NCI-H1105 (cell line): ENCODE measurements at regions not wholly inside any gene's neighbourhood (a gene's known extent, or its start where the extent isn't known, plus 50 kb on each side); places are given as distances from the start of the nearest gene placed in this dataset.
"Not testable (repeated sequence)": the region's sequence is repeated elsewhere in the genome, so short reads cannot be mapped to it uniquely, and the experiment has no call there.

Experiments used
- DNase-seq: peaks from one replicate; lab custom pipeline; 2025; lab: John Stamatoyannopoulos, UW

DNA sequence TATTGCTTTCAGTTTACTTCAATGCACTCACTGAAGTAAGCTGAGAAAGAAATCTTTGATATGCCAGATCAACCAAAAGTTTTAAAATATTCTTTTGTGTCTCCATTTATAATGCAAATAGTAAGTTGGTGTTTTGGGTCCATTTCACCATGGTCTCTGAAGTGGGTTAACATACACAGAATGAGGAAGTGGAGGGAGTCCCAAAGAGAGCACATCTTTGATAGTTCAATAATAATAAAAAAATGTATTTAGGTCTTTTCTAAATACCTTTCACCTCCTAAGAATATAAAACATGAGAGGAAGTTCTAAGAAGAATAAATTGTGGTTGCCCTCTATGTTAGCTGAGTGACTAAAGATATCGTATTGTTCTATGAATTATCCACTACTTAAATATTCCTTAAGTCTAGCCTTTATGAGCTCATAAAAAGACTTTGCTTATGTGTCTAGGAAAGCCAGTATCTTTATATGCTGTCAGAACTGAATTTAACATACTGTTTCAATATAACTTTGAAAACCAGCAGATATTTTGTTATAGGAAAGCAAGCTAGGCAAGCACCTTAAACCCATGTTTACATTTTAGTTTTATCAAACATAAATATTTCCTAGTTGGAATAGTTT lies 148.7 kb upstream of the ZEB2 start:
- no peak for DNase-seq

DNA sequence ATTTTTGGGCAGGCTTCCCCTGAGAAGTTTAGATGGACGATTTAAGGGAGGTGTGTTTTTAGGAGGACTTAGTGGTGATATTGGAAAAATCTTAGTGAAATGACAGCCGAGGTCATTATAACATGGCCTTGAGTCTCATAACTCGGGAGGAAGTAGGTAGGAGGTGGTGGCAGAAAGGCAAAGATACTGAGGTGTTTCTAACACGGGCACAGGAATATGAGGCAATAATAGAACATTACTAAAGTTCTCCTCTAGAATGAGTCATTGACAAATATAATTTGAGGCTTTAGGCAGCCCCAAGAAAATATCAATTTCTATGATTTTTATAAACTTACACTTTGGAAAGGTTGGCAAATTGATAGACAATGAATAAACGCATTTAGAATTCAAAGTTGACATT lies 146.1 kb upstream of the ZEB2 start:
- no peak for DNase-seq

DNA sequence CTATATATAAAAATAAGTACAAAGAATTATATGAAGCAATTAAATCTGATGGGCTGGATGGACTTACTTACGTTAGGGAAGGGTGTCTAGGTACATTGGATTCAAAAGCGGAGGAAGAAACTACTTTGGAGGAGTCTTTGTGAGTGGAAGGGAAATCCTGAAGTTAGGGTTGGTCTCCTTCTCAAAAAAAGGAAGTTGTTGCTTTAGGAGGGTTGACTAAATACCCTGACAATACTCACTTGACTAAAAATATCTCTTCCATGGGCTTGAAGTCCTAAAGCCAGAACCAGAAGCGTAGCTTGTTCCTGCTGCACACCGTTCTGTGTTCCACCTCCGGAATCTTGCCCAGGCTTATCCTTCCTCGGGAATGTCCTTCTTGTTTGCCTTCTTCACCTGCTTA lies 143.3 kb upstream of the ZEB2 start:
- no peak for DNase-seq

DNA sequence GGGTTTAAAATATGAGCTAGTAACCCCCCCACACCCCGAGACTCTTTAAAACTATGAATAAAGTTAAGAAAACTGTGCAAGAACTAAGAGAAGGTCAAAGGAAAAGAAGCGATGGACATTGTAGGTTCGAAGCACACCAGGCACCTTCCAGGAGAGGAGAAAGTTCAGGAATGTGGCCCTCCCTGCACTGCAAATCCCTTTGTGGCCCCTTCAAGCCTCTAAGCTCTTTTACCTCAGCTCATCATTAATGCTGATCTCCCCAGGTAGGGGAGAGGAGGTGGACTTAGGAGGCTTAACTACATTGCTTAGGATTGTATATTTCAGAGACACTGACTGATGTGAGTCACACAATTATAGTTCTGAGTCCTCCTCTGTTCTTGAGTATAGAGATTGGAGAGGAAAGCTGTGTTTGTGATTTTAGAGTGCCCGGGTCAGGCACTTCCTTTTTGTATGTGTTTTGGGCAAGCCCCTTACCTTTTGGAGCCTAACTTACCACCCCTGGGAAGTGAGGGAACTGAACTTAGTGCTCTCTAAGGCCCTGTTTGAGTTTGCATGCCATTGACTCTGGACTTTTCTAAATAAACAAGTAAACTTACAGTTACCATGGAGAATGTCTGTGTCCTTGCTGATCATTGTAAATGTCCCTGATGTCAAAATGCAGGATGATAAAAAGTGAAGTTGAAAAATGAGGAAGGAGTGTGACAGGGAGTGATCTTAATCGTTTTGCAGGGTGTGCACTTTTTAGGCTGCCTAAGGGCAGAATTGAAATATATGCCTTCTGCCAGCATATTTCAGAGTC lies 140.8 kb upstream of the ZEB2 start:
- DNase-seq: no peak

DNA sequence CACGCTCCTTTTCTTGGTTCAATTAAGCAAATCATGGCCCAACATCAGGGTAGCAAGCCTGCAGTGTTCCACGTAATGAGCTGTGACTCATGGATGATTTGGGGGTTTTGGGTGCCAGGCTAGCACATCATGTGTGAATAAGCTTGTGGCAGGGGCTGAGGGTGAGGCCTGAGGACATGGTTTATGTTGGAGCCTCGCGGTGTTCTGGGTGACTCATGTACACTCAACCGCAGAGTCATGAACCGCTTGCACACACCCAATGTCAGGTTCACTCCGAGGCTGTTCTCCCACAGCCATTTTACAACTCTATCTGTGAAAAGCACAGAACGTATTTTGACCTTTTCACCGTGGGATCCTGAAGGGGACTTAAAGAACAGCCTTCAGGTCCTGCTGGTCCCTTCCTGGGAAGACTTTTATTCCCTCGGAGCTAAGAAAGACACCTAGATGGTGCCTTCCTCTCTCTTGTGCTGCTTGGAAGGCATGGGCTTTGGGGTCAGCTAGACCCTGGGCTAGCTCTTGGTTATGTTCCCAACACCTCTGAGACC lies 139.9 kb upstream of the ZEB2 start:
- DNase-seq: no peak

DNA sequence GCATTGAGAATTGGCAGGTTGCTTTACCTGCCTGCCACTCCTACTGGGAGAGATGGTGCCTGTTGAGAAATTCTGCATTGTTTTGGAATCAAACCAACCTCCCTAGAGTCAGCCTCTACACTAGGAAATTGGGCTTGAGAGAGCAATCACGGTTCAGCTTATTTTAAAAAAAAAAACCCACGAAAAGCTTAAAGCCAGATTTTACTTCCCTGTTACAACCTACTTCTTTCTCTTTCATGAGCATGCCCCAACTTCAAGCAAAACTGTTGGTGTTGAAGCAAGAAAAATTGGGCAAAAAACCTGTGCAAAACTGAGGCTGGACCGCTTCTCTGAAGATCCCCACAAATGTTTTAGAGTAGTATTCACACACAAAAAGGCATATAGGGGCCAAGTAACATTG lies 134.6 kb upstream of the ZEB2 start:
- DNase-seq: no peak

DNA sequence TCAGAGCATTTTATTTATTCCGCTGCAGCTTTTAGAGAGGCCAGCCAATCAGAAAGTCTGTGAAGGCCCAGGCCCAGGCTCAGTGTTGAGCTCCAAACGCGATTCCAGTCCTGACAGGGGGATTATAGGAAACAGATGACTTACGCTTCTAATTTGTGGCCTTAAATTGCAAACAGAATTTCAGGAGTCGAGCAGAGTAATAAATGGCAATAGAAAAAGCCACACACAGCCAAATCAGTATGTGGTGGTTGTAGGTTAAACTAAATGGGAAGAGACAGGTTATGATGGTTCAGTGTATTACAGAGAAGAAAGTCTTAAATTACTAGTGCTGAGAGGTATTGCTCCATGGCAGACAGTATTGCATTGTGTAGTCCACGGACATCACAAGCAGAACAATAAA lies 131.0 kb upstream of the ZEB2 start:
- no peak for DNase-seq

DNA sequence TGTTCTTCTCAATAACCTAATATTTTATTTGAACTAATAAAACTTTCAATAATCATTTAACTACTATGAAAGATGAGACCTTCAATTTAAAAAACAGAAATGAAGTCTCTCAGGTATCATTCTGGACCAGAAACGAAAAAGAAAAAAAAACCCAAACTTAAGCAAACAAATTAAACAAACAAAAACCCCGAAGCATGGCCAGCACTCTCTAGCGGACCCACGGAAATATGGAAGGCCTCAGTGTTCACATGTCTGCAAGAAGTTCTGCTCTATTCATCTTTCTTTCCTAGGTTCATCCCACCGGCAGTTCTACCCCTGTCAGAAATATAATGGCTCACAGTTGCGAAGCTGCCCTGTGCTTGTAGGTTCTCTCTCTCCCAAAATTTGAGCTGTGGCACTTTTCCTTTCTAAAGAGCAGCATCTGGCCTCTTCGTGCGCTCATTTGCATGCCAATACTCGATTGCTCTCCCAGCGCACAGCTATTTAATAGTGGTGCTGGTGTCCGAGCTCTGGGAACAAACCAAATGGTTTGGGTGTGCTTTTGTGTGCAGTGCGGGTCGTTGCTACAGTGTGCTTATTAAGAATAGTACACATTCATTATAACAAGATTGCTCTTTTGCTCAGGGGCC lies 129.0 kb upstream of the ZEB2 start:
- DNase-seq: no peak

DNA sequence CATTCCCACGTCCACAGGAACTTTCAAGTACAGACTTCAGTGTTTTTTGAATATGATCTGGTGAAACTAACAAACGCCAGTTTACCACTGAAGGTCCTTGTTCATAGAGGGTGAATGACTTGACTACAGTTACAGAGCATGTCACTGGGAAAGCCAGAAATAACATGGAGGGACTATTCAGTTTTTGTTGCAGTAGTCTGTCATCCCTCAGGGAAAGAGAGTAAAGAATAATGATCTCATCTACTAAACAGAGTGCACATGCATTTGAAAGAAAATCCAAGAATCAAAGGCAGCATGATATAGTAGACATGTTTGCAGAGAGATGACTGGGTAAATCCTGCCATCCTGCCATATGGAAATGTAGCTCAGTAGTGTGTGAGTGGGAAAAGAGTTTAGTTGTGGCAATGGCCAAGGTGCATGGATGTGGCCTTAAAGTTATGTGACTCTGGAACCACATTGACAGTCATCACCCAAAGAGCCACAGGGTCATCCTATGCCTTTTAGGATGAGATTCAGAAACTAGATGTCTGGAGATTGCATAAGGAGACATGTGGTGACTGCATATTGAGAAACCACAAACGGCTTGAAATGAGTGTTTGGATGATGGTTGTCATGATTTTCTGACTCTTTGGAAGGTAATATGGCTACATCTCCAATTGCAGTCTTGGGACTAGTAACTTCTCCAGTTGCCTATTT lies 125.3 kb upstream of the ZEB2 start:
- DNase-seq: no peak

DNA sequence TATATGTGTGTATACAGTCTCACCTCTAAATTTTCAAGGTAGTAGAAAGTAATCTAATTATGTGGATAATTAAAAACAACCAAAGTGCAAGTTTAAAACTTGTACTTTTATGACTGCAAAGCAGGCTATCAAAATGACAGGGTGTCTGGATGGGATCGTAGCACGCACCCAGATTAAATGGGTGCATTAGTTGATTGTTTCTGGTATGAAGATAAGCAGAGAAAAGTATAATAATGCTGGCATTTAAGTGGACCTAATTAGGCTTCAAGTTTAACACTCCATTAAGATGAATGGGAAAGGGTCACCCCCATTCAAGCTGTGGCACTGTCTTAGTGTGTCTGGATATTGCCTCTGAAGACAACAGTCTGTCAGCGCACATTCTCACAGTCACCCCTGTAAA lies 124.6 kb upstream of the ZEB2 start:
- no peak for DNase-seq

DNA sequence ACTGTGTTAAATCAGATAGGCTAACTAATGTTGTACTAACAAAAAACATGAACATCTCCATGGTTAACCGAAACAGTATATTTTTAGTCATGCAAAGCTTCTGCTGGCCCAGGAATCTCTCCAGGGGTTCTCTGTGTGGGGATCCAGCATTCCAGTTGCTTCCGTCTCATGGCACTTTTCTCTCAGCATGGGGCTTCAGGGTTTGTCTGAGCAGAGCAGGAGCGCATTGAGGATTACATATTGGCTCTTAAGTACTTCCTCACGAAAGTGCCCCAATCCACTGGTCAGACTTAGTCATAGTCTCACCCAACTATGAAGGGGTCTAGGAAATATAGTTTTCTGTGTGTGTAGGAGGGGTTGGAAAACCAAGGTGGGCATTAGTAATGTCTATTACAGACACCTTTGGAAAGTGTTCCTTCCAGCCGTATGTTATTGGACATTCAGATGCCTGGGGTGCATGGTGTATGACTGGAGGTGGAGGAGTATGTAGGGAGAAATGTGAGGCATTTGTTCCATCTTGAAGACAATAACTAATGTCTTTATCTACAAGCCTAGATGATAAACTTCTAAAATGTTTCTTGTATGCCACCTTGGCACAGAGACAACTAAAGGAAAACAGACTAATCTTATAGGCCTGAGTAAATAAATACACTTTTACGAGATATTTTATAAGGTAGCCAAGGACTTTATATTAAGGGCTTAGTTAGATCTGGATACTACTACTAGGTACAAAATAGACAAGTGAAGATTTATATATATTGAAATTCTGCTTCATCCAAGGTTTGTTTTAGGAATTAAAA lies 123.8 kb upstream of the ZEB2 start:
- no peak for DNase-seq

DNA sequence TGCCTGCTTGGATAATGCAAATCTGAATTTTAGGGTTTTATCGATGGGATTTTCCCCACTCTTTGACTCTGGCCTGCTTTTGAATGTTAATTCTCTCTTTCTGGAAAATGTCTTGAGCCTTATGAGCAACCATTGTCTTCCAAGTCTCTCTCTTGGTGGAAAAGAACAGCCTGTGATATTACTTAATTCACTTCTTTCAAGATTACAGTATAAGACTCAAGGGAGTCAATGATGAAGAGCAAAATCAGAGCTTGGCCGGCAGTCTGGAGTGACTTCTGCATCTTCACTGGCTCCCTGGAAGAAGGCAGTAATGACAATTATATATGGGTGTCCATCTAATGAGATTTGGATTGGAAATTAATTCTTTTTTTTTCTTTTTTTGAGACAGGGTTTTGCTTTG lies 122.9 kb upstream of the ZEB2 start:
- no peak for DNase-seq

DNA sequence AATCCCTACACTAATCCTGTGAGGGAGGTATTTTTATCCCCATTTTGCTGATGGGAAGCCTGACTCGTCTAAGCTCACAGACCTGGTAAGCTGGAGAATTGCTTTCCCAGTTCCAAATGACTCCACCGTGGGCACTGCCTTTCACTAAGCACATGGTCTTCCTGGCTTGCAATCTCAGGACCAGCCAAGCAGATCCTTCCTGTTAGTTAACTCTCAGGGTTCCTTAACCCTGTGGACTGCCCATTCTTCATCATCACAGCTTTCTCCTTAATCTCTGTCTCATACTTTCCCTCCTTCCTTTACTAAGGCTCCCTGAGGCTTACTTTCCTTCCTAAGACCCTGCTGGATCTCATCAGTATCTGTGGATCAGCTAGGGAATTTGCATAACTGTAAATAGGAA lies 122.2 kb upstream of the ZEB2 start:
- no peak for DNase-seq

DNA sequence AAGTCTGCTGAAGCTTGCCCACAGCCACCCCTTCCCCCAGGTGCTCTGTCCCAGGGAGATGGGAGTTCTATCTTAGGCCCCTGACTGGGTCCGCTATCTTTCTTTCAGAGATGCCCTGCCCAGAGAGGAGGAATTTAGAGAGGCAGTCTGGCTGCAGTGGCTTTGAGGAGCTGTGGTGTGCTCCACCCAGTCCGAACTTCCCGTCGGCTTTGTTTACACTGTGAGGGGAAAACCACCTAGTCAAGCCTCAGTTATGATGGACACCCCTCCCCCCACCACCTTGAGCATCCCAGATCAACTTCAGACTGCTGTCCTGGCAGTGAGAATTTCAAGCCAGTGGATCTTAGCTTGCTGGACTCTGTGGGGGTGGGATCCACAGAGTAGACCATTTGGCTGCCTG lies 118.3 kb upstream of the ZEB2 start:
- not testable (repeated sequence) for DNase-seq

DNA sequence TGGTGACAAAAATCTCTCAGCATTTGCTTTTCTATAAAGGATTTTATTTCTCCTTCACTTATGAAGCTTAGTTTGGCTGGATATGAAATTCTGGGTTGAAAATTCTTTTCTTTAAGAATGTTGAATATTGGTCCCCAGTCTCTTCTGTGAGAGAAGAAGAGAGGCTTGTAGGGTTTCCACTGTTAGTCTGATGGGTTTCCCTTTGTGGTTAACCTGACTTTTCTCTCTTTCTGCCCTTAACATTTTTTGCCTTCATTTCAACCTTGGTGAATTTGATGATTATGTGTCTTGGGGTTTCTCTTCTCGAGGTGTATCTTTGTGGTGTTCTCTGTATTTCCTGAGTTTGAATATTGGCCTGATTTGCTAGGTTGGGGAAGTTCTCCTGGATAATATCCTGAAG lies 116.9 kb upstream of the ZEB2 start:
- DNase-seq: not testable (repeated sequence)

DNA sequence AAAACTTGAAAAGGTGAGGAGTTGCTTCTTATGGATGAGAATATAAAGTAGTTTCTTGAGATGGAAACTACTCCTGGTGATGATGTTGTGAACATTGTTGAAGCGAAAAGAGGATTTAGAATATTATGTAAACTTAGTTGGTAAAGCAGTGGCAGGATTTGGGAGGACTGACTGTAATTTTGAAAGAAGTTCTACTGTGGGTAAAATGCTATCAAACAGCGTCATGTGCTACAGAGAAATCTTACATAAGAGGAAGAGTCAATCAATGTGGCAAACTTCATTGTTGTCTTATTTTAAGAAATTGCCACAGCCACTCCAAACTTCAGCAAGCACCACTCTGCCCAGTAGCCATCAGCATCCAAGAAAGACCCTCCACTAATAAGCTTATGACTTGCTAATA lies 112.9 kb upstream of the ZEB2 start:
- DNase-seq: no peak

DNA sequence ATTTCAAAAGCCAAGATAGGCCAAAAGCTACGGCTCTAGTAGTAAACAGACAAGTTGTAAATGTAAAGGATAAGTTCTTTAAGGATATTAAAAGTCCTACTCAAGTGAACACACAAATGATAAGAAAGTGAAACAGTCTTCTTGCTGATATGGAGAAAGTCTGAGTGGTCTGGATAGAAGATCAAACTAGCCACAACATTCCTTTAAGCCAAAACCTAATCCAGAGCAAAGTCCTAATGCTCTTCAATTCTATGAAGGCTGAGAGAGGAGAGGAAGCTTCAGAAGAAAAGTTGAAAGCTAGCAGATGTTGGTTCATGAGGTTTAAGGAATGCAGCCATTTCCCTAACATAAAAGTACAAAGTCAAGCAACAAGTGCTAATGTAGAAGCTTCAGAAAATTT lies 111.7 kb upstream of the ZEB2 start:
- no peak for DNase-seq

DNA sequence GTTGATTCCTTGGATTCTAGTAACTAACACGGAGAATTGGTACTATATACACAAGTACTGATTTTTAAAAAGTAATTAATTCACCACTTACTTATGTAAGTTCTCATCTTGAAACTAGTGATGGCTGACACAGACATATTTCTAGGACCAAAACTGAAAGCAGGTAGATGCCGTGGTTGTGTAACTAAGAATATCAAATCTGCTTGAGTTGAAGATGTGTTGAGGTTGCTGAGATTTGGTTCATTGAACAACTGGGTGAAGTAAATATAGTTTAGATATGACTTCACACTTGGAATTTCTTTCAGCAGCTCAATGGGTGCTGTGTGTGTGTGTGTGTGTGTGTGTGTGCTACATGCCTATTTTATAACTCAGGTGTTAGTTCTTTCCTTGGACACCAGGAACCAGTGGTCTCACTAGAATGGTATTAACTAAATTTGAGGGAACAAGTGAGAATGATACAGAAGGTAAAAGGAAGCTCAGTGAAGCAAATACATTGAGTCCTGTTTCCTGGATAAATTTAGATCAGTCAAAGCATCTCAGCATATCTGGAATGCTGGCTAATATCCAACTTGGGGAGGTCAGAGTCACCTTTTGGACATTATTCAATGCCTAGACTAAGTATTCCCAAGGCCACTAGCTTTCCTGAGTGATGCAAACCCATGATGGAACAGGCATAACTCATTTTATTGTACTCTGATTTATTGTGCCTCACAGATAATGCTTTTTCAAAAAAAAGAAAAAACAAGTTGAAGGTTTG lies 110.7 kb upstream of the ZEB2 start:
- no peak for DNase-seq

DNA sequence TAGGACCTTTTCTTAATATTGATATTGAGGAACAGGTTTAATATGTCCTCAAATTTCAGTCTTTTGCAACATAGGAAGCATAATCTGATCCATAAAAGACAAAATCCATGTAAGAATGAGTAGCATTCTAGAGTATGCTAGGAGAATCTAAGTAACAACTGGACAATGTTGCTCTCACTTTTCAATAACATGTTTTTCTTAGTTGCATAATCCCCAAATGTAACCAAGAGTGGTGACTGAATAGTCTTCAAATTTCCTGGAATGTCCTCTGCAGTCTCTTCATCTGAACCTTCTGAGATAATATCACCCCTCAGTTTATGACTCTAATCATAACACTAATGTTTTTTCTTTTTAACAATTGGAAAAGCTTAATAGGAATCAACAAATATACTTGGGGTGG lies 110.0 kb upstream of the ZEB2 start:
- DNase-seq: no peak

DNA sequence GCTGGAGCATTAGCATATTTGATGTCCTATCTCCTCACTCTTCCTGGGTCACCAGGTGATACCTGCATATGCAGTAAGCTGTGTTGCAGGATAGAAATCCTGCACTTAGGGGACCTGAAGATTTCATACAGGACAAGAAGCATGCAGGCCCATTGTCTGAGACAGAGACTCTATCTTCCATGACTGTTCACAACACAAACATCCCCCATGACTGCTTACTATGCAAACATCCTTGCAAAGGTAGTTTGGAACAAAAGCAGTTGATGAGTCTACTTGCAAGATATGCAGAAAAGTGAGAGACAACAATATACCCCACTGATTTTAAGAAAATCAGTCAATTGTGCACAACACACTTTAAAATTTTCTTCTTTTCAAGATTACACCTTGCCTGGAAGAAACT lies 108.6 kb upstream of the ZEB2 start:
- no peak for DNase-seq

DNA sequence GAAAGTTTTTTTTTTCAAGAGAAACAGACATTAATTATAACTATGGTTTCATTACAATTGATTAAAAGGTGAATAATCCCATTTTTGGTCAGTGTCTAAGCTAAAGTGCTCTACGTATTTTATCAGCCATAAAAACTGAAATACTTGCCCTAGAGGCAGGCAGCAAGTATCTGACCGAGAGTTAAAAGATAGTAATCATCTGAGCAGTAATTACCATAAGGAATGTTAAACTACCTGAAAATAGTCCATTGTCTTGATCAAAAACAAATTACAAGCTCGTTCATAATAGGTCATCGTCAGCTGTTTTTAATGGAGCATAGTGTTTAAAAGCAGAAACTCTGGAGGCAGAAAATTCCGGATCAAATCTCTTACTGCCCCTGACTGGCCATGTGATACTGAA lies 105.7 kb upstream of the ZEB2 start:
- DNase-seq: no peak
